Endothelial cell of umbilical vein (primary cell): ENCODE measurements at regions not wholly inside any gene's neighbourhood (a gene's known extent, or its start where the extent isn't known, plus 50 kb on each side); places are given as distances from the start of the nearest gene placed in this dataset.

Experiments
- BruUV-seq: library from RNA; stranded (reverse); fragments of 400-500 nt; replicated peaks from 2 replicates; lab custom pipeline; 2021; lab: Mats Ljungman, UMichigan
- CTCF ChIA-PET: fragments of 300-600, 350-600 bp; sonication (Branson Sonifier 250); formaldehyde crosslinking; loops from one replicate; lab custom pipeline; 2021; ENCODE audit warnings: antibody characterized with exemption, inconsistent platforms; lab: Charles Lee
- POLR2A ChIA-PET: fragments of 300-600, 350-600 bp; sonication (Branson Sonifier 250); formaldehyde crosslinking; loops from one replicate; lab custom pipeline; 2021; ENCODE audit warnings: antibody characterized with exemption, inconsistent platforms; lab: Charles Lee
- DNase-seq: peaks from one replicate; pipeline ENCODE4 v3.0.0-alpha.2; 2011; ENCODE audit warnings: low read depth, low spot score
- FAIRE-seq: peaks from 2 replicates; lab custom pipeline; 2011; peaks lifted over from hg19 to GRCh38; lab: Jason Lieb, UNC
- H2AFZ ChIP-seq: 2 replicates; pipeline ENCODE4 v1.6.0; 2012; ENCODE audit warnings: low read depth, low read length, control low read depth, inconsistent platforms
- H3K27ac ChIP-seq: 2 replicates; pipeline ENCODE4 v1.5.1; 2011; ENCODE audit warnings: low read depth, mild to moderate bottlenecking, control low read depth, low read length, moderate library complexity; ENCODE audit not compliant: insufficient read depth
- H3K27me3 ChIP-seq, 2 experiments: 2 replicates each; pipeline versions ENCODE4 v1.6.0 to v1.6.1; 2011; ENCODE audit warnings: low read length in 2 of 2, mixed read lengths in 1 of 2; ENCODE audit not compliant: control insufficient read depth in 2 of 2, insufficient read depth in 2 of 2
- H3K36me3 ChIP-seq, 2 experiments: 2 replicates in 1 of 2; 3 replicates in 1 of 2; pipeline ENCODE4 v1.5.1; 2011; ENCODE audit warnings: low read length in 2 of 2, mild to moderate bottlenecking in 1 of 2, moderate library complexity in 1 of 2; ENCODE audit not compliant: control insufficient read depth in 2 of 2, insufficient read depth in 2 of 2; ENCODE audit errors: extremely low read depth in 1 of 2
- H3K4me1 ChIP-seq: 3 replicates; pipeline ENCODE4 v1.5.1; 2011; ENCODE audit warnings: mild to moderate bottlenecking, low read length; ENCODE audit not compliant: control insufficient read depth, insufficient read depth; ENCODE audit errors: extremely low read depth
- H3K4me2 ChIP-seq: 2 replicates; pipeline ENCODE4 v1.6.1; 2011; ENCODE audit warnings: low read length, control low read depth, mixed read lengths; ENCODE audit not compliant: insufficient read depth
- H3K4me3 ChIP-seq, 3 experiments: fragments of 200-600 bp in 1 of 3; sonication (generic), shearing (Covaris generic) in 1 of 3; replicated peaks in 1 of 3; 2 replicates each; pipeline ENCODE4 v1.5.1; 2011 to 2016; ENCODE audit warnings: control low read depth in 3 of 3, low read length in 3 of 3, mild to moderate bottlenecking in 2 of 3, inconsistent platforms in 1 of 3, low read depth in 1 of 3, moderate library complexity in 1 of 3; ENCODE audit not compliant: insufficient read depth in 1 of 3
- H3K79me2 ChIP-seq: 2 replicates; pipeline ENCODE4 v1.6.0; 2012; ENCODE audit warnings: low read length, inconsistent platforms; ENCODE audit not compliant: control insufficient read depth, insufficient read depth
- H3K9ac ChIP-seq: replicated peaks from 2 replicates; pipeline ENCODE3; 2011; ENCODE audit warnings: low read length, control low read depth; ENCODE audit not compliant: insufficient read depth; ENCODE audit errors: extremely low read depth
- H3K9me1 ChIP-seq: replicated peaks from 3 replicates; pipeline ENCODE4 v1.6.0; 2011; ENCODE audit warnings: mild to moderate bottlenecking, low read length; ENCODE audit not compliant: control insufficient read depth, insufficient read depth; ENCODE audit errors: extremely low read depth
- H3K9me3 ChIP-seq: replicated peaks from 2 replicates; pipeline ENCODE4 v1.5.1; 2012; ENCODE audit warnings: low read length, inconsistent platforms; ENCODE audit not compliant: control insufficient read depth, insufficient read depth
- H4K20me1 ChIP-seq: replicated peaks from 2 replicates; pipeline ENCODE3; 2011; ENCODE audit warnings: mild to moderate bottlenecking, low read length; ENCODE audit not compliant: control insufficient read depth, insufficient read depth; ENCODE audit errors: extremely low read depth
- CTCF ChIP-seq, 2 donors: IDR thresholded peaks; 1 replicate in 1 of 2; 2 replicates in 1 of 2; pipeline ENCODE4 v1.5.1; 2011; ENCODE audit warnings: low read length in 2 of 2, mild to moderate bottlenecking in 2 of 2, moderate library complexity in 2 of 2, control low read depth in 1 of 2, inconsistent platforms in 1 of 2, low read depth in 1 of 2; ENCODE audit not compliant: insufficient read depth in 1 of 2; ENCODE audit errors: extremely low read depth in 1 of 2
- EZH2 ChIP-seq: IDR thresholded peaks from 2 replicates; pipeline ENCODE4 v1.6.1; 2012; ENCODE audit warnings: borderline replicate concordance, low read depth, mild to moderate bottlenecking, moderate library complexity, low read length, inconsistent platforms; ENCODE audit not compliant: severe bottlenecking
- FOS ChIP-seq: IDR thresholded peaks from 2 replicates; pipeline ENCODE4 v1.6.1; 2011; ENCODE audit warnings: mild to moderate bottlenecking, low read length, moderate library complexity, borderline replicate concordance; ENCODE audit not compliant: insufficient read depth
- GATA2 ChIP-seq: IDR thresholded peaks from 2 replicates; pipeline ENCODE4 v1.7.0; 2011; ENCODE audit warnings: low read depth, mild to moderate bottlenecking, moderate library complexity, mixed read lengths, low read length; ENCODE audit not compliant: insufficient read length, insufficient read depth
- JUN ChIP-seq: IDR thresholded peaks from 2 replicates; pipeline ENCODE4 v1.6.1; 2011; ENCODE audit warnings: borderline replicate concordance, low read depth; ENCODE audit not compliant: insufficient read length, insufficient read depth
- MAX ChIP-seq: IDR thresholded peaks from 2 replicates; pipeline ENCODE4 v1.6.1; 2011; ENCODE audit not compliant: insufficient read depth, insufficient read length
- MYC ChIP-seq: IDR thresholded peaks from one replicate; pipeline ENCODE4 v1.6.1; 2011; ENCODE audit warnings: mild to moderate bottlenecking, low read depth, low read length
- POLR2A ChIP-seq: IDR thresholded peaks from 2 replicates; pipeline ENCODE4 v1.6.1; 2012; ENCODE audit warnings: low read depth, mild to moderate bottlenecking, control low read depth, low read length
- dilution Hi-C: fragments of 300-500 bp; cut with MboI; formaldehyde crosslinking; loops from one replicate; pipeline ENCODE4 v1.15.0; 2019; ENCODE audit warnings: low sequenced_read_pairs; ENCODE audit not compliant: extremely low pct_ligation_motif_present
- intact Hi-C: fragments of 100-400 bp; cut with micrococcal nuclease; formaldehyde crosslinking; loops from one replicate; pipeline ENCODE4 v1.10.0; 2022

- Histone ChIP-seq H3K9me1 (no peaks in the 10 kb centered on the region), H3K27ac (no peak overlapping the region), H3K4me2 (no peak overlapping the region), H3K79me2 (no peaks in the 10 kb centered on the region), H4K20me1 (no peaks in the 10 kb centered on the region), H2AFZ (no peak overlapping the region), H3K9ac (no peak overlapping the region), H3K36me3 (no peaks in the 10 kb centered on the region), H3K4me1 (no peaks in the 10 kb centered on the region), H3K9me3 (no peaks in the 10 kb centered on the region), H3K4me3 (no peak overlapping the region), H3K27me3 (no peaks in the 10 kb centered on the region)
- BruUV-seq, result no TSS peak
- TF ChIP-seq MAX, result no peak
- no peak for TF ChIP-seq EZH2
- peak; percentile 49 to 54 for TF ChIP-seq CTCF (IDR thresholded peaks at IDR 0.05; ENCODE audit: extremely low read depth in 1 of 2, insufficient read depth in 1 of 2, low read depth in 1 of 2, low read length in 2 of 2)
- ChIA-PET CTCF (interaction anchor here (0.6 to 7.0 kb wide), 53 partner anchors 8 to 721 kb away, joined by 3 to 122 read pairs (median 4); no protein-coding TSS in a partner anchor), POLR2A (no interaction called here)
- dilution Hi-C loops (no loop called here), intact Hi-C loops (loop anchor here (1.0 to 5.0 kb wide), 4 partner anchors 27 to 460 kb away; no protein-coding TSS in a partner anchor)
- FAIRE-seq (peak; percentile 37), DNase-seq (peak; percentile 64)
These were observed 476.9 kb downstream of the LRIG3 start for GRCh38 chr12:58443273-58443980.

- intact Hi-C loops, result loop anchor here (1.0 to 5.0 kb wide), 4 partner anchors 28 to 461 kb away; no protein-coding TSS in a partner anchor
- H3K36me3 ChIP-seq, result no peaks in the 10 kb centered on the region
- FAIRE-seq (no peak), DNase-seq (no peak)
- no peaks in the 10 kb centered on the region for H3K79me2 ChIP-seq
- H3K9me1 ChIP-seq, result peaks cover 2% of the 10 kb centered on the region
- BruUV-seq, result no TSS peak
- no peak overlapping the region for H3K9ac ChIP-seq
- H2AFZ ChIP-seq, result no peak overlapping the region
- no peaks in the 10 kb centered on the region for H3K9me3 ChIP-seq
- CTCF ChIA-PET, result interaction anchor here (0.6 to 7.0 kb wide), 53 partner anchors 9 to 721 kb away, joined by 3 to 122 read pairs (median 4); no protein-coding TSS in a partner anchor
- no peak overlapping the region for H3K4me2 ChIP-seq
- H3K4me1 ChIP-seq, result no peaks in the 10 kb centered on the region
- no peak overlapping the region for H3K4me3 ChIP-seq
- H3K27me3 ChIP-seq, result no peaks in the 10 kb centered on the region
- dilution Hi-C loops, result no loop called here
- H3K27ac ChIP-seq, result no peak overlapping the region
- no peaks in the 10 kb centered on the region for H4K20me1 ChIP-seq
- no peak for TF ChIP-seq CTCF (IDR thresholded peaks at IDR 0.05; ENCODE audit: extremely low read depth in 1 of 2, insufficient read depth in 1 of 2, low read depth in 1 of 2, low read length in 2 of 2)
- TF ChIP-seq EZH2, result no peak
- TF ChIP-seq JUN, result no peak
- no peak for TF ChIP-seq POLR2A
- TF ChIP-seq FOS, result no peak
- TF ChIP-seq MYC, result no peak
- TF ChIP-seq GATA2, result no peak
- no peak for TF ChIP-seq MAX
- POLR2A ChIA-PET, result no interaction called here
These were observed 476.3 kb downstream of the LRIG3 start for GRCh38 chr12:58443981-58444371.
